SK-N-SH (cell line): ENCODE measurements at regions not wholly inside any gene's neighbourhood (a gene's known extent, or its start where the extent isn't known, plus 50 kb on each side); places are given as distances from the start of the nearest gene placed in this dataset.

Source experiments
- CTCF ChIA-PET: fragments of 300-600, 350-600 bp; formaldehyde crosslinking; extraction: SDS; loops from one replicate; lab custom pipeline; 2021; lab: Yijun Ruan, JAX
- POLR2A ChIA-PET: fragments of 350-600 bp; sonication (Branson Sonifier 250); formaldehyde crosslinking; extraction: SDS; loops from one replicate; lab custom pipeline; 2020; ENCODE audit warnings: antibody characterized with exemption, inconsistent platforms; lab: Yijun Ruan, JAX
- DNase-seq: peaks from one replicate; pipeline ENCODE4 v3.0.0; 2012
- H2AFZ ChIP-seq: fragments of 200-600 bp; sonication (generic); 2 replicates; pipeline ENCODE4 v1.8.1; 2016; ENCODE audit warnings: antibody characterized with exemption, mild to moderate bottlenecking, low read depth
- H3F3A ChIP-seq: fragments of 200-600 bp; sonication (generic); replicated peaks from 2 replicates; pipeline ENCODE3; 2016; ENCODE audit warnings: antibody characterized with exemption, mild to moderate bottlenecking; ENCODE audit not compliant: insufficient read depth
- H3K27ac ChIP-seq, 2 experiments: fragments of 200-500 bp in 1 of 2; fragments of 200-600 bp in 1 of 2; sonication (Bioruptor generic) in 1 of 2; sonication (generic), shearing (Covaris generic) in 1 of 2; 2 replicates each; pipeline versions ENCODE4 v1.5.1 to v1.6.1; 2014 to 2016; ENCODE audit warnings: low read depth in 2 of 2, inconsistent platforms in 1 of 2, low read length in 1 of 2, mild to moderate bottlenecking in 1 of 2, mixed read lengths in 1 of 2
- H3K27me3 ChIP-seq: fragments of 200-600 bp; sonication (generic), shearing (Covaris generic); 2 replicates; pipeline ENCODE4 v1.6.1; 2016; ENCODE audit warnings: mixed run types; ENCODE audit not compliant: insufficient read depth
- H3K36me3 ChIP-seq, 2 experiments: fragments of 200-500 bp in 1 of 2; fragments of 200-600 bp in 1 of 2; sonication (Bioruptor generic) in 1 of 2; sonication (generic) in 1 of 2; replicated peaks in 1 of 2; 2 replicates each; pipeline versions ENCODE3 to v1.5.1; 2014 to 2016; ENCODE audit warnings: low read length in 1 of 2, mild to moderate bottlenecking in 1 of 2; ENCODE audit not compliant: insufficient read depth in 2 of 2, control insufficient read depth in 1 of 2
- H3K4me1 ChIP-seq, 2 experiments: fragments of 200-500 bp in 1 of 2; fragments of 200-600 bp in 1 of 2; sonication (Bioruptor generic) in 1 of 2; sonication (generic), shearing (Covaris generic) in 1 of 2; 2 replicates each; pipeline versions ENCODE4 v1.5.1 to v1.6.1; 2014 to 2016; ENCODE audit warnings: low read depth in 1 of 2, low read length in 1 of 2, mixed run types in 1 of 2; ENCODE audit not compliant: insufficient read depth in 2 of 2, control insufficient read depth in 1 of 2
- H3K4me2 ChIP-seq: fragments of 200-600 bp; sonication (generic), shearing (Covaris generic); 2 replicates; pipeline ENCODE4 v1.6.1; 2017; ENCODE audit warnings: mixed run types
- H3K4me3 ChIP-seq, 2 experiments: fragments of 200-500 bp in 1 of 2; fragments of 200-600 bp in 1 of 2; sonication (Bioruptor generic) in 1 of 2; sonication (generic), shearing (Covaris generic) in 1 of 2; 2 replicates each; pipeline versions ENCODE4 v1.5.1 to v1.8.1; 2014 to 2016; ENCODE audit warnings: low read depth in 2 of 2, inconsistent platforms in 1 of 2, low read length in 1 of 2, mild to moderate bottlenecking in 1 of 2, mixed read lengths in 1 of 2, moderate library complexity in 1 of 2
- H3K79me2 ChIP-seq: fragments of 200-600 bp; sonication (generic); 2 replicates; pipeline ENCODE4 v1.8.1; 2017; ENCODE audit warnings: mild to moderate bottlenecking; ENCODE audit not compliant: insufficient read depth
- H3K9ac ChIP-seq: fragments of 200-600 bp; sonication (generic); 2 replicates; pipeline ENCODE4 v1.6.1; 2017; ENCODE audit warnings: mixed run types
- H3K9me2 ChIP-seq: fragments of 200-600 bp; sonication (generic); 2 replicates; pipeline ENCODE4 v1.6.1; 2017; ENCODE audit warnings: mixed run types
- H3K9me3 ChIP-seq: fragments of 200-600 bp; sonication (generic); 2 replicates; pipeline ENCODE4 v1.6.1; 2017; ENCODE audit warnings: mixed run types, mild to moderate bottlenecking, moderate library complexity
- H4K20me1 ChIP-seq: fragments of 200-600 bp; sonication (generic); 2 replicates; pipeline ENCODE4 v1.6.1; 2017; ENCODE audit warnings: mild to moderate bottlenecking, mixed run types; ENCODE audit not compliant: insufficient read depth
- CTCF ChIP-seq: fragments of 200-600 bp; sonication (generic); IDR thresholded peaks from 2 replicates; pipeline ENCODE4 v1.6.1; 2017; ENCODE audit warnings: antibody characterized with exemption, mild to moderate bottlenecking, moderate library complexity
- ELF1 ChIP-seq: IDR thresholded peaks from 2 replicates; pipeline ENCODE4 v1.4.0; 2012
- EP300 ChIP-seq, 2 experiments: IDR thresholded peaks; 2 replicates each; pipeline versions ENCODE4 v1.4.0 to v1.6.1; 2012; ENCODE audit warnings: borderline replicate concordance in 1 of 2, low read depth in 1 of 2, low read length in 1 of 2
- EZH2phosphoT487 ChIP-seq: fragments of 200-600 bp; sonication (generic); IDR thresholded peaks from 2 replicates; pipeline ENCODE4 v1.6.1; 2017; ENCODE audit warnings: low read depth, mixed run types, mild to moderate bottlenecking, antibody characterized with exemption, moderate library complexity, borderline replicate concordance
- FOXM1 ChIP-seq: IDR thresholded peaks from 2 replicates; pipeline ENCODE4 v1.4.0; 2012; ENCODE audit warnings: low read depth, mild to moderate bottlenecking
- GABPA ChIP-seq: IDR thresholded peaks from 2 replicates; pipeline ENCODE4 v1.4.0; 2012; ENCODE audit warnings: low read depth, mild to moderate bottlenecking
- MEF2A ChIP-seq: IDR thresholded peaks from 2 replicates; pipeline ENCODE4 v1.4.0; 2012; ENCODE audit warnings: low read depth, borderline replicate concordance
- NRF1 ChIP-seq: IDR thresholded peaks from 2 replicates; pipeline ENCODE4 v1.6.1; 2012; ENCODE audit warnings: low read depth, mild to moderate bottlenecking, low read length
- PBX3 ChIP-seq: IDR thresholded peaks from 2 replicates; pipeline ENCODE4; 2012
- RAD21 ChIP-seq: IDR thresholded peaks from 2 replicates; pipeline ENCODE4 v1.6.1; 2012; ENCODE audit warnings: mild to moderate bottlenecking, low read length
- RCOR1 ChIP-seq: fragments of 150-350 bp; IDR thresholded peaks from 2 replicates; pipeline ENCODE4 v1.6.1; 2017; ENCODE audit warnings: antibody characterized with exemption, low read length
- SMC3 ChIP-seq: IDR thresholded peaks from 2 replicates; pipeline ENCODE4 v1.6.1; 2012; ENCODE audit warnings: low read depth, low read length, improper control_type of control experiment
- TAF1 ChIP-seq: IDR thresholded peaks from 2 replicates; pipeline ENCODE4 v1.6.1; 2012; ENCODE audit warnings: low read depth, mild to moderate bottlenecking, low read length, moderate library complexity, borderline replicate concordance
- YY1 ChIP-seq: IDR thresholded peaks from 2 replicates; pipeline ENCODE4 v1.4.0; 2012; ENCODE audit warnings: low read depth, mild to moderate bottlenecking
- WGBS: methylation state at CpG from one replicate; pipeline ENCODE4 v1.1.6; 2017; ENCODE audit warnings: low lambda C conversion rate; 5-methylcytosine and 5-hydroxymethylcytosine counted together
- TF ChIP-seq, protein P1 (sequence below): fragments of 150-350 bp; IDR thresholded peaks from 2 replicates; pipeline ENCODE4 v1.6.1; 2016; ENCODE audit warnings: mild to moderate bottlenecking, low read depth, low read length
- TF ChIP-seq, protein P2 (sequence below): IDR thresholded peaks from 2 replicates; pipeline ENCODE4 v1.4.0; 2012; ENCODE audit warnings: low read depth, borderline replicate concordance

GRCh38 chr3:184460276-184460675 is 80.4 kb downstream of the CHRD start (continued):
- TF ChIP-seq FOXM1: no peak
- TF ChIP-seq MEF2A: no peak
- no peak for TF ChIP-seq EZH2phosphoT487
- TF ChIP-seq CTCF: no peak
- TF ChIP-seq, all 33 proteins: peak for 0

DNA sequence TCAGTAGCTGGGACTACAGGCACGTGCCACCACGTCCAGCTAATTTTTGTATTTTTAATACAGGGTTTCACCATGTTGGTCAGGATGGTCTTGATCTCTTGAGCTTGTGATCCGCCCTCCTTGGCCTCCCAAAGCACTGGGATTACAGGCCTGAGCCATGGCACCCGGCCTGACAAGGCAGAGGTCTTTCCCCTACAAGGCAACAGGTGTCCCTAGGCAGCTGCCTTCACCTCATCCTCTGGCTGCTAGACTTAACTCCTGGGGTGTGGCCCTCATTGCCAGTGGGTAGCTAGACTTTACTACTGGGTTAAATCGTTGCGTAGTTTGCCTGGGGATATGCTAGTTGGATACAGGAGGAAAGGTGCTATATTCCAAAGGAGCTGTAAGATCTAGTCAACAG is 81.4 kb downstream of the CHRD start:
- 87% methylated on average over 6 of the region's 6 CpGs for WGBS
- Histone ChIP-seq H2AFZ (no peak overlapping the region), H3K9me2 (no peaks in the 10 kb centered on the region), H3K4me2 (no peak overlapping the region), H3K9me3 (no peaks in the 10 kb centered on the region), H3K9ac (no peak overlapping the region), H3K27me3 (no peaks in the 10 kb centered on the region), H3K36me3 (no peaks in the 10 kb centered on the region), H3K4me3 (no peak overlapping the region), H3K4me1 (peaks cover 0 to 7% of the 10 kb centered on the region in 2 experiments; a peak in 1 of 4 replicates), H3K27ac (no peak overlapping the region), H3F3A (no peaks in the 10 kb centered on the region), H4K20me1 (no peaks in the 10 kb centered on the region), H3K79me2 (no peaks in the 10 kb centered on the region)
- TF ChIP-seq MEF2A: no peak
- TF ChIP-seq RCOR1: no peak
- TF ChIP-seq, protein P1, sequence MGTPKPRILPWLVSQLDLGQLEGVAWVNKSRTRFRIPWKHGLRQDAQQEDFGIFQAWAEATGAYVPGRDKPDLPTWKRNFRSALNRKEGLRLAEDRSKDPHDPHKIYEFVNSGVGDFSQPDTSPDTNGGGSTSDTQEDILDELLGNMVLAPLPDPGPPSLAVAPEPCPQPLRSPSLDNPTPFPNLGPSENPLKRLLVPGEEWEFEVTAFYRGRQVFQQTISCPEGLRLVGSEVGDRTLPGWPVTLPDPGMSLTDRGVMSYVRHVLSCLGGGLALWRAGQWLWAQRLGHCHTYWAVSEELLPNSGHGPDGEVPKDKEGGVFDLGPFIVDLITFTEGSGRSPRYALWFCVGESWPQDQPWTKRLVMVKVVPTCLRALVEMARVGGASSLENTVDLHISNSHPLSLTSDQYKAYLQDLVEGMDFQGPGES: no peak
- no peak for TF ChIP-seq EP300 (IDR thresholded peaks at IDR 0.05; ENCODE audit: borderline replicate concordance in 1 of 2, low read depth in 1 of 2, low read length in 1 of 2)
- no peak for TF ChIP-seq EZH2phosphoT487
- TF ChIP-seq ELF1: no peak
- no peak for TF ChIP-seq NRF1
- TF ChIP-seq PBX3: no peak
- TF ChIP-seq RAD21: no peak
- TF ChIP-seq GABPA: no peak
- TF ChIP-seq, protein P2, sequence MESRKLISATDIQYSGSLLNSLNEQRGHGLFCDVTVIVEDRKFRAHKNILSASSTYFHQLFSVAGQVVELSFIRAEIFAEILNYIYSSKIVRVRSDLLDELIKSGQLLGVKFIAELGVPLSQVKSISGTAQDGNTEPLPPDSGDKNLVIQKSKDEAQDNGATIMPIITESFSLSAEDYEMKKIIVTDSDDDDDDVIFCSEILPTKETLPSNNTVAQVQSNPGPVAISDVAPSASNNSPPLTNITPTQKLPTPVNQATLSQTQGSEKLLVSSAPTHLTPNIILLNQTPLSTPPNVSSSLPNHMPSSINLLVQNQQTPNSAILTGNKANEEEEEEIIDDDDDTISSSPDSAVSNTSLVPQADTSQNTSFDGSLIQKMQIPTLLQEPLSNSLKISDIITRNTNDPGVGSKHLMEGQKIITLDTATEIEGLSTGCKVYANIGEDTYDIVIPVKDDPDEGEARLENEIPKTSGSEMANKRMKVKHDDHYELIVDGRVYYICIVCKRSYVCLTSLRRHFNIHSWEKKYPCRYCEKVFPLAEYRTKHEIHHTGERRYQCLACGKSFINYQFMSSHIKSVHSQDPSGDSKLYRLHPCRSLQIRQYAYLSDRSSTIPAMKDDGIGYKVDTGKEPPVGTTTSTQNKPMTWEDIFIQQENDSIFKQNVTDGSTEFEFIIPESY: no peak
- no peak for TF ChIP-seq YY1
- TF ChIP-seq SMC3: no peak
- TF ChIP-seq TAF1: no peak
- ChIA-PET CTCF (interaction anchor here (1.4 to 2.0 kb wide), 3 partner anchors 8 to 90 kb away, joined by 6 to 10 read pairs (median 7); no protein-coding TSS in a partner anchor), POLR2A (no interaction called here)
- DNase-seq: no peak
